ENCODE measurements at regions not wholly inside any gene's neighbourhood (a gene's known extent, or its start where the extent isn't known, plus 50 kb on each side); places are given as distances from the start of the nearest gene placed in this dataset.

DNA sequence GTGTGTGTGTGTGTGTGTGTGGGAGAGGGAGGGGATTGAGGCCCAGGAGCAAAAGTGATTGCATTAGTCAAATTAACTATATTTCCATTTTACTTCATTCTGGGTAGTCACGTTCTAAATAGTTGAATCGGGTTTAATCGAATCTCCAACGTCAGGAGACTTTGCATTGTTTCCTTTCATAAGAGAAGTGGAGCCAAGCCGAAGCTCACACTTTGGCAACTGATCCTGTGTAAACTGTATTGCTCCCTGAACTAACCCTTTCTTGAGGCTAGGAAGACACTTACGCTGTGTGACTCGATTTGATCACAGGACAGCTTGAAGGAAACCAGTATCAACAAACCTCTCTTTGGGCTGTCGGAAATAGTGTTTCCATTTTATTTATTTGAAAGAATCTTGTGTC lies 363.4 kb upstream of the ATP2B1 start:
- Histone ChIP-seq H3K4me2 (ENCODE audit: low read length) (no peak overlapping the region), H3K4me3 (ENCODE audit: low read length) (no peak overlapping the region), H3K27ac (ENCODE audit: low read depth, low read length) (no peak overlapping the region), H3K27me3 (ENCODE audit: control insufficient read depth, low read length) (no peaks in the 10 kb centered on the region), H3K4me1 (ENCODE audit: control insufficient read depth, low read length) (peaks cover 49% of the 10 kb centered on the region), H3K9me2 (replicated peaks; ENCODE audit: control insufficient read depth, low read length) (no peaks in the 10 kb centered on the region), H4K20me1 (ENCODE audit: control insufficient read depth, insufficient read depth, low read depth, low read length) (no peaks in the 10 kb centered on the region), H3K36me3 (ENCODE audit: control insufficient read depth, low read length) (peaks cover 19% of the 10 kb centered on the region), H3F3A (ENCODE audit: control insufficient read depth, insufficient read depth) (peaks cover 7% of the 10 kb centered on the region), H3K79me2 (ENCODE audit: control insufficient read depth, low read length) (no peaks in the 10 kb centered on the region), H3K9me3 (ENCODE audit: control insufficient read depth, insufficient read depth, low read length) (peaks cover 41% of the 10 kb centered on the region; the same call in 1 of the 2 replicates)
- no peak for TF ChIP-seq EZH2phosphoT487 (IDR thresholded peaks at IDR 0.05; ENCODE audit: borderline replicate concordance, low read length)
- TF ChIP-seq, protein P1, sequence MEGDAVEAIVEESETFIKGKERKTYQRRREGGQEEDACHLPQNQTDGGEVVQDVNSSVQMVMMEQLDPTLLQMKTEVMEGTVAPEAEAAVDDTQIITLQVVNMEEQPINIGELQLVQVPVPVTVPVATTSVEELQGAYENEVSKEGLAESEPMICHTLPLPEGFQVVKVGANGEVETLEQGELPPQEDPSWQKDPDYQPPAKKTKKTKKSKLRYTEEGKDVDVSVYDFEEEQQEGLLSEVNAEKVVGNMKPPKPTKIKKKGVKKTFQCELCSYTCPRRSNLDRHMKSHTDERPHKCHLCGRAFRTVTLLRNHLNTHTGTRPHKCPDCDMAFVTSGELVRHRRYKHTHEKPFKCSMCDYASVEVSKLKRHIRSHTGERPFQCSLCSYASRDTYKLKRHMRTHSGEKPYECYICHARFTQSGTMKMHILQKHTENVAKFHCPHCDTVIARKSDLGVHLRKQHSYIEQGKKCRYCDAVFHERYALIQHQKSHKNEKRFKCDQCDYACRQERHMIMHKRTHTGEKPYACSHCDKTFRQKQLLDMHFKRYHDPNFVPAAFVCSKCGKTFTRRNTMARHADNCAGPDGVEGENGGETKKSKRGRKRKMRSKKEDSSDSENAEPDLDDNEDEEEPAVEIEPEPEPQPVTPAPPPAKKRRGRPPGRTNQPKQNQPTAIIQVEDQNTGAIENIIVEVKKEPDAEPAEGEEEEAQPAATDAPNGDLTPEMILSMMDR (IDR thresholded peaks at IDR 0.05; ENCODE audit: low read depth, low read length, poor library complexity, severe bottlenecking), result no peak

DNA sequence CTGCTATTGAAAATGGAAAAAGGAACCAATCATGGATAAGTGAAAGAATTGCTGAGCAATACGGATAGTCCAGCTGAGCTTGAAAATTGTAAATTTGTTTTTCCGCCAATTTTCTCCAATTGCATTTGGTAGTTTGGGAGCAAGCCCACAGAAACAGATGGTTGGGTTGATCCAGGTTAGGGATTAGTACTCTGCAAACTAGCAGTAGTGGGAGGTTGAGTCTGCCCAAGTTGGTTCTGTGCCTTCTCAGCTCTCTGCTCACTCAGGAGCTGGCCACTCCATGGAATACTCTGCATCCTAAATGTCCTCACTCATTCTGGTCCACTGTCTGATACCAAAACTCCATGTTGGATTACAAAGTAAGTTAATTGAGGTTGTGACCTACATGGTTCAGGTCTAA lies 361.1 kb upstream of the ATP2B1 start:
- Histone ChIP-seq H3K4me3 (ENCODE audit: low read length) (no peak overlapping the region), H3K36me3 (ENCODE audit: control insufficient read depth, low read length) (peaks cover 6% of the 10 kb centered on the region; the same call in 1 of the 2 replicates), H3F3A (ENCODE audit: control insufficient read depth, insufficient read depth) (peaks cover 7% of the 10 kb centered on the region), H3K27ac (ENCODE audit: low read depth, low read length) (no peak overlapping the region), H3K4me1 (ENCODE audit: control insufficient read depth, low read length) (peaks cover 32% of the 10 kb centered on the region), H3K27me3 (ENCODE audit: control insufficient read depth, low read length) (no peaks in the 10 kb centered on the region), H3K4me2 (ENCODE audit: low read length) (no peak overlapping the region), H3K9me3 (ENCODE audit: control insufficient read depth, insufficient read depth, low read length) (peaks cover 28% of the 10 kb centered on the region; the same call in 1 of the 2 replicates), H4K20me1 (ENCODE audit: control insufficient read depth, insufficient read depth, low read depth, low read length) (no peaks in the 10 kb centered on the region), H3K9me2 (replicated peaks; ENCODE audit: control insufficient read depth, low read length) (no peaks in the 10 kb centered on the region), H3K79me2 (ENCODE audit: control insufficient read depth, low read length) (no peaks in the 10 kb centered on the region)
- TF ChIP-seq, protein P1 (IDR thresholded peaks at IDR 0.05; ENCODE audit: low read depth, low read length, poor library complexity, severe bottlenecking), result no peak
- TF ChIP-seq EZH2phosphoT487 (IDR thresholded peaks at IDR 0.05; ENCODE audit: borderline replicate concordance, low read length), result no peak

DNA sequence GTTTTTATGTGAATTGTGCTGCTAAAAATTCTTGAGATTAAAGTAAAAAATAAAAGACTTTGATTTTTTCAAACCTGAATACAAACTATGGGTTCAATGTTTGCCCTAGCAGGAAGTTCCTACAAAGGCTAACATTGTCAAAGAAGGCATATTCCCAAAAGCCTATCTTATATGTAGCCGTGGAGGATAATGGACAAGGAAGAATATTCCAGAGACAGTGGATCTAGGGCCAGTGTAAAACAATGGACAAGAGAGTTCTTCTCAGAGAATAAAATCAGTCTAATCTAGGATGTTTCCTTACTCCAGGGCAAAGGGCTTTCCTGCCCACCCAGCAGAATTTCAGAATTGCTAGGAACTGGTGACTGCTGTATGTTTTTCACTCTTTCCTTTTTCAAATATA lies 359.2 kb upstream of the ATP2B1 start:
- no peaks in the 10 kb centered on the region; the same call in 1 of the 2 replicates for H3F3A ChIP-seq (ENCODE audit: control insufficient read depth, insufficient read depth)
- peaks cover 13% of the 10 kb centered on the region for H3K4me1 ChIP-seq (ENCODE audit: control insufficient read depth, low read length)
- no peaks in the 10 kb centered on the region for H4K20me1 ChIP-seq (ENCODE audit: control insufficient read depth, insufficient read depth, low read depth, low read length)
- no peaks in the 10 kb centered on the region for H3K27me3 ChIP-seq (ENCODE audit: control insufficient read depth, low read length)
- no peaks in the 10 kb centered on the region for H3K36me3 ChIP-seq (ENCODE audit: control insufficient read depth, low read length)
- H3K4me2 ChIP-seq (ENCODE audit: low read length), result no peak overlapping the region
- H3K9me3 ChIP-seq (ENCODE audit: control insufficient read depth, insufficient read depth, low read length), result peaks cover 19% of the 10 kb centered on the region; the same call in 1 of the 2 replicates
- H3K79me2 ChIP-seq (ENCODE audit: control insufficient read depth, low read length), result no peaks in the 10 kb centered on the region
- no peak overlapping the region for H3K27ac ChIP-seq (ENCODE audit: low read depth, low read length)
- no peak overlapping the region for H3K4me3 ChIP-seq (ENCODE audit: low read length)
- no peak for TF ChIP-seq EZH2phosphoT487 (IDR thresholded peaks at IDR 0.05; ENCODE audit: borderline replicate concordance, low read length)
- TF ChIP-seq, protein P1 (IDR thresholded peaks at IDR 0.05; ENCODE audit: low read depth, low read length, poor library complexity, severe bottlenecking), result no peak
- no peaks in the 10 kb centered on the region for H3K9me2 ChIP-seq (replicated peaks; ENCODE audit: control insufficient read depth, low read length)
